HuH-7.5 (cell line): ENCODE measurements at regions not wholly inside any gene's neighbourhood (a gene's known extent, or its start where the extent isn't known, plus 50 kb on each side); places are given as distances from the start of the nearest gene placed in this dataset.
A peak's percentile ranks its signal among the peaks of the same experiment; 100 is the strongest.

Source experiments
- DNase-seq: peaks from one replicate; pipeline ENCODE4 v3.0.0; 2011; ENCODE audit warnings: low spot score

- no peak for DNase-seq
Measured at GRCh38 chr7:114856625-114857024, 65.3 kb upstream of the MDFIC start.

DNA sequence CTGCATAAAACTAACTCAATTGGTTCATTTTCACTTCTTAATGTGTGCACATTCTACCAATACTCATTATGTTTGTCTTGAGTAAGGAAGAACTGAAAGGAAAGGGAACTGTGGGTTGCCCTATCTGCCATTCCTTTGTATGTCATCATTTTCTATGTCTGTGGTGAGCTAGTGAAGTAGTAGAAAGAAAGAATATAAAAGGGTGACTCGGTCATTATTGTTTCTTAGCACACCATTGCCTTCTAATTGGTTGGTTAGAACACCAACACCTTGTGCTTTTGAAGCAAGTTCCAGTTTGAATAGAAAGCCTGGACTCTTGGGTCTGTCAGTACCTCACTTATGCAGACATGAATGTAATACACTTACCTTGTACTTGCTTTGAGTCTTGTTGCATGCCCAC lies 64.3 kb upstream of the MDFIC start:
- DNase-seq, result no peak

- no peak for DNase-seq
Measured at GRCh38 chr7:114859477-114859876, 62.4 kb upstream of the MDFIC start.

GRCh38 chr7:114860206-114860605 lies 61.7 kb upstream of the MDFIC start:
- DNase-seq, result no peak

DNA sequence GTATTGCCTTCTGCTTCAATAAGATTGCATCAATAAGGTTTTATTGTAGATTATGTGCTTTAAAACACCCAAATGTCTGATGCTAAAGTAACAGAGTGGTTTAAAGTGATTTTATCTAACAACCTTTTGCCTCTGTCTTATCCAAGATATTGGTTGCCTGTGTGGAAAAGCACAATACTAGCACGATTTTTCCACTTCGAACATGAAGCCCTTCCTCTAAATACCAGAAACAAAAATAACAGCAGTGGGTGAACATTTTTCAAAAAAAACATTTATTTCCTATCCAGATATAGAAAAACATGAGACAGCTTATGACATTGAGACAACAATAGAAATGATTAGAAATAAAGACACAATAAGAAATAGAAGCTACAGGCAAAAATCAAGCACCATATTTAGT lies 59.5 kb upstream of the MDFIC start:
- no peak for DNase-seq

DNA sequence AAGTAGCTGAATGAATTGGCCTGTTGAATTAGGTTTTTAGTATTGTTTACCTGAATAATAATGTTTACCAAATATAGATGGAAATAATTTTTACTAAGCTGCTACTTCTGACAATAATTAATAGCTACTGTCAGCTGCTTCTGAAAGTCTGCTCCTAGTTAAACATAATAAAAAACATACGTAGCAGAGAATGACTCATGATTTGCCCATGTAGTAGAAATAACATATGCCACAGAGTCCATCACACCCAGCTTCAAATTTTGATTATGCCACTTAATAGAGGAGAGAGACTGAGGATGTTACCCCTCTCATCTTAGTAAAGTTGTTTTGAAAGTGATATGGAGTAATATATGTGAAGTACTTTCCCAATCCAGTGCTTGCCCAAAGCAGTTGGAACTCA lies 57.6 kb upstream of the MDFIC start:
- no peak for DNase-seq

- peak; percentile 7 for DNase-seq
Measured at GRCh38 chr7:114865564-114865963, 56.3 kb upstream of the MDFIC start.
